Hepatocyte (in vitro differentiated cells): ENCODE measurements at regions not wholly inside any gene's neighbourhood (a gene's known extent, or its start where the extent isn't known, plus 50 kb on each side); places are given as distances from the start of the nearest gene placed in this dataset.

Experiments
- DNase-seq: peaks from one replicate; pipeline ENCODE4 v3.0.0-alpha.2; 2016; ENCODE audit warnings: low spot score
- H2AFZ ChIP-seq: fragments of 200-600 bp; sonication (generic); 2 replicates; pipeline ENCODE4 v1.6.0; 2016; ENCODE audit warnings: antibody characterized with exemption, mild to moderate bottlenecking
- H3K27ac ChIP-seq: fragments of 200-600 bp; sonication (generic); 2 replicates; pipeline ENCODE4 v1.5.1; 2016; ENCODE audit warnings: mild to moderate bottlenecking
- H3K27me3 ChIP-seq: fragments of 200-600 bp; sonication (generic); 2 replicates; pipeline ENCODE4 v1.6.1; 2016
- H3K36me3 ChIP-seq: fragments of 200-600 bp; sonication (generic); replicated peaks from 2 replicates; pipeline ENCODE4 v1.5.1; 2016; ENCODE audit warnings: low read depth; ENCODE audit not compliant: insufficient read depth
- H3K4me1 ChIP-seq: fragments of 200-600 bp; sonication (generic); 2 replicates; pipeline ENCODE4 v1.5.1; 2016; ENCODE audit warnings: mild to moderate bottlenecking, moderate library complexity; ENCODE audit not compliant: insufficient read depth
- H3K4me2 ChIP-seq: fragments of 200-600 bp; sonication (generic); 2 replicates; pipeline ENCODE4 v1.6.0; 2016
- H3K4me3 ChIP-seq: fragments of 200-600 bp; sonication (generic); 2 replicates; pipeline ENCODE4 v1.5.1; 2016; ENCODE audit warnings: mild to moderate bottlenecking
- H3K79me2 ChIP-seq: fragments of 200-600 bp; sonication (generic); 2 replicates; pipeline ENCODE4 v1.6.0; 2017; ENCODE audit warnings: mild to moderate bottlenecking
- H3K9me2 ChIP-seq: fragments of 200-600 bp; sonication (generic); replicated peaks from 2 replicates; pipeline ENCODE4 v1.6.0; 2017; ENCODE audit warnings: mild to moderate bottlenecking; ENCODE audit not compliant: insufficient read depth
- H3K9me3 ChIP-seq: fragments of 200-600 bp; sonication (generic); 2 replicates; pipeline ENCODE4 v1.5.1; 2016; ENCODE audit warnings: low read depth, mild to moderate bottlenecking
- H4K20me1 ChIP-seq: fragments of 200-600 bp; sonication (generic); 2 replicates; pipeline ENCODE4 v1.6.0; 2016; ENCODE audit warnings: mild to moderate bottlenecking; ENCODE audit not compliant: insufficient read depth, poor library complexity, severe bottlenecking
- EZH2 ChIP-seq: fragments of 200-600 bp; sonication (generic); IDR thresholded peaks from 2 replicates; pipeline ENCODE4 v1.6.1; 2016; ENCODE audit warnings: antibody characterized with exemption, mild to moderate bottlenecking, borderline replicate concordance
- EZH2phosphoT487 ChIP-seq: fragments of 200-600 bp; sonication (generic); IDR thresholded peaks from one replicate; pipeline ENCODE4 v1.6.1; 2018; ENCODE audit warnings: antibody characterized with exemption, mild to moderate bottlenecking, low read depth, moderate library complexity; ENCODE audit not compliant: unreplicated experiment, severe bottlenecking
- WGBS: methylation state at CpG from one replicate; pipeline ENCODE4 v1.1.6; 2016; ENCODE audit warnings: low lambda C conversion rate; ENCODE audit errors: missing lambda C conversion rate; 5-methylcytosine and 5-hydroxymethylcytosine counted together
- TF ChIP-seq, protein P1 (sequence below): fragments of 200-600 bp; sonication (generic); IDR thresholded peaks from 2 replicates; pipeline ENCODE4 v1.5.1; 2016; ENCODE audit warnings: antibody characterized with exemption, mild to moderate bottlenecking; ENCODE audit not compliant: poor library complexity

DNA sequence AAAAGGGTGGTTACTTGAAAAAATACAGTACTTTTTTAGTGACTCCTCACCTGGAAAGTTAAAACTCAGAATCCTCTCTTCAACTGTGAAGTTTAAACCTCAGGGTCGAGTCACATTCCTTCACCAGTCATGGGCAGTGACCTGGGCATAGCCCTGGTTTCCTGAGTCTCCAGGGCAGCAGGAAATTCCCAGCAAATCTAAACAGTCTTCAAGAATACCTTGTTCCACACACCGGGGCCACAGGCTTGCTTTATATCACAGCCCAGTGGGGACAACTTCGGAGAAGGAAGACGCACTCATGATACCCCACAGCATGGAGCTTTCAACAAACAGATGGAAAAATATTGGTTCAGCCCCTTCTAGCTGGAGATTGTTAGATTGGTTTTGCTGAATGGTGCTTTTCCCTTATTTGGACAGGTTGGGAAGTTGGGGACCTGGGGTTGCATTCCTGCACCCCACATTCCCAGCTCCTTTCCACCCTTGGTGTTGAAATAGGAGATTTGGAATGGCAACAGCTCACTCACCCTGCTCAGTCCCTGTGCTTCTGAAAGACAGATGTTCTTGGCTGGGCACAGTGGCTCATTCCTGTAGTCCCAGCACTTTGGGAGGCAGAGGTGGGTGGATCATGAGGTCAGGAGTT lies 113.0 kb upstream of the TMEM170B start:
- H3K9me3 ChIP-seq, result no peaks in the 10 kb centered on the region
- no peak for DNase-seq
- no peak overlapping the region for H2AFZ ChIP-seq
- H3K27me3 ChIP-seq, result no peaks in the 10 kb centered on the region
- H3K4me2 ChIP-seq, result no peak overlapping the region
- TF ChIP-seq, protein P1, sequence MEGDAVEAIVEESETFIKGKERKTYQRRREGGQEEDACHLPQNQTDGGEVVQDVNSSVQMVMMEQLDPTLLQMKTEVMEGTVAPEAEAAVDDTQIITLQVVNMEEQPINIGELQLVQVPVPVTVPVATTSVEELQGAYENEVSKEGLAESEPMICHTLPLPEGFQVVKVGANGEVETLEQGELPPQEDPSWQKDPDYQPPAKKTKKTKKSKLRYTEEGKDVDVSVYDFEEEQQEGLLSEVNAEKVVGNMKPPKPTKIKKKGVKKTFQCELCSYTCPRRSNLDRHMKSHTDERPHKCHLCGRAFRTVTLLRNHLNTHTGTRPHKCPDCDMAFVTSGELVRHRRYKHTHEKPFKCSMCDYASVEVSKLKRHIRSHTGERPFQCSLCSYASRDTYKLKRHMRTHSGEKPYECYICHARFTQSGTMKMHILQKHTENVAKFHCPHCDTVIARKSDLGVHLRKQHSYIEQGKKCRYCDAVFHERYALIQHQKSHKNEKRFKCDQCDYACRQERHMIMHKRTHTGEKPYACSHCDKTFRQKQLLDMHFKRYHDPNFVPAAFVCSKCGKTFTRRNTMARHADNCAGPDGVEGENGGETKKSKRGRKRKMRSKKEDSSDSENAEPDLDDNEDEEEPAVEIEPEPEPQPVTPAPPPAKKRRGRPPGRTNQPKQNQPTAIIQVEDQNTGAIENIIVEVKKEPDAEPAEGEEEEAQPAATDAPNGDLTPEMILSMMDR, result no peak
- TF ChIP-seq EZH2phosphoT487, result no peak
- TF ChIP-seq EZH2, result no peak
- H3K36me3 ChIP-seq, result no peaks in the 10 kb centered on the region
- no peaks in the 10 kb centered on the region for H4K20me1 ChIP-seq
- peaks cover 14% of the 10 kb centered on the region for H3K4me1 ChIP-seq
- H3K9me2 ChIP-seq, result no peaks in the 10 kb centered on the region
- no peak overlapping the region for H3K4me3 ChIP-seq
- no peak overlapping the region for H3K27ac ChIP-seq
- no peaks in the 10 kb centered on the region for H3K79me2 ChIP-seq
- WGBS, result 78% methylated on average over 4 of the region's 4 CpGs

DNA sequence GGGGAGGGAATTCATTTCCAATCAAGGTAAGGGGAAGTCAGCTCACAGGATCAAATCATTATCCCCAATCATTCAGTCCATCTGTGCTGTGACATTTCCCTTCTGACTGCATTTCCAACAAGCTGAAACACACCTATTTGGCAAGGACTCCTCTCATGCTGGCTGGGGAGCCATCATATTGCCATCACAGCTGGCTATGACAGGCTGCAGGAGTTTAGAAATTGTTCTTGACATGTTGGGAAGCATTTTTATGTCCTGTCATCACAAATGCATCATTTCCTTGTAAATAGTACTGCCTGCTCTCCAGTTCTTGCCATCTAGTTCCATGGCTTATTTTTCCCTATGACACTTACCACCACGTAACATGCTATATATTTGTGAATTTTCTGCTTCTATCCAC lies 113.9 kb upstream of the TMEM170B start:
- Histone ChIP-seq H3K4me2 (no peak overlapping the region), H3K36me3 (no peaks in the 10 kb centered on the region), H3K9me3 (no peaks in the 10 kb centered on the region), H3K79me2 (no peaks in the 10 kb centered on the region), H3K4me1 (peaks cover 7% of the 10 kb centered on the region), H3K27me3 (no peaks in the 10 kb centered on the region), H4K20me1 (no peaks in the 10 kb centered on the region), H3K9me2 (no peaks in the 10 kb centered on the region), H3K27ac (no peak overlapping the region), H3K4me3 (no peak overlapping the region), H2AFZ (no peak overlapping the region)
- TF ChIP-seq EZH2 (no peak), EZH2phosphoT487 (no peak)
- TF ChIP-seq, protein P1, result no peak
- no peak for DNase-seq
- WGBS, result 83% methylated on average over 1 of the region's 1 CpG

DNA sequence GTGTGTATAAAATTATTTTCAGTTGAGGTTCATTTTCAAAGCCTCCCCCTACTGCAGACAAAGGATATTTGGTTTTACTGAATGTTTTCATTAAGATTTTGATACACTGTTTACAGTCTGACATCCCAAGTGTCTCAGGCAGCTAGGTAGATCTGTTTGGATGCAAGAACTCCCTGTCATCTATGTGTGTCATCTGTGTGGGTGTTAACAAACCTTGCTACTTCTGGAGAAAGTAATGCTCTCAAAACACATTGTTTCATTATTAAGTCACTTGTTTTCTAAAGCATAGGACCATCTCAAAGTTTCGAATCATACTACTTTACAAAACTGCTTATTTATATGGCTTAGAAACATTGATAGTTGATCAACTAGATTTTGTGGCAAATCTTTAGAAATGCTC lies 114.5 kb upstream of the TMEM170B start:
- H4K20me1 ChIP-seq, result no peaks in the 10 kb centered on the region
- H3K27me3 ChIP-seq, result no peaks in the 10 kb centered on the region
- no peaks in the 10 kb centered on the region for H3K9me3 ChIP-seq
- H2AFZ ChIP-seq, result no peak overlapping the region
- TF ChIP-seq, protein P1, result no peak
- TF ChIP-seq EZH2 (no peak), EZH2phosphoT487 (no peak)
- no peaks in the 10 kb centered on the region for H3K9me2 ChIP-seq
- no peaks in the 10 kb centered on the region for H3K36me3 ChIP-seq
- no peak overlapping the region for H3K4me2 ChIP-seq
- no peaks in the 10 kb centered on the region for H3K79me2 ChIP-seq
- no peak for DNase-seq
- H3K4me3 ChIP-seq, result no peak overlapping the region
- H3K4me1 ChIP-seq, result peaks cover 1% of the 10 kb centered on the region
- H3K27ac ChIP-seq, result no peak overlapping the region
- WGBS, result 97% methylated on average over 1 of the region's 1 CpG
